Body of pancreas (tissue), 4 donors: ENCODE measurements at regions not wholly inside any gene's neighbourhood (a gene's known extent, or its start where the extent isn't known, plus 50 kb on each side); places are given as distances from the start of the nearest gene placed in this dataset.

Source experiments
- ATAC-seq: fragments of 150-250 bp; one replicate; pipeline ENCODE4 v1.9.1; 2016
- DNase-seq, 4 donors: peaks; one replicate each; pipeline ENCODE4 v3.0.0-alpha.2; 2019
- H3K27ac ChIP-seq, 4 donors: fragments of 200-600 bp; sonication (generic); 1 replicate in 3 of 4; 2 replicates in 1 of 4; pipeline versions ENCODE4 v1.5.1 to v1.6.1; 2016 to 2019; ENCODE audit warnings: mild to moderate bottlenecking in 1 of 4, mixed read lengths in 1 of 4, moderate library complexity in 1 of 4
- H3K27me3 ChIP-seq, 2 donors: fragments of 200-600 bp; sonication (generic); one replicate each; pipeline ENCODE4 v1.6.0; 2016; ENCODE audit warnings: mild to moderate bottlenecking in 1 of 2
- H3K36me3 ChIP-seq, 2 donors: fragments of 200-600 bp; sonication (generic); replicated peaks in 1 of 2; 2 replicates each; pipeline ENCODE4 v1.5.1; 2016; ENCODE audit warnings: low read depth in 2 of 2; ENCODE audit not compliant: insufficient read depth in 1 of 2
- H3K4me1 ChIP-seq: fragments of 200-600 bp; sonication (generic); one replicate; pipeline ENCODE4 v1.6.0; 2016
- H3K4me3 ChIP-seq, 2 donors: fragments of 200-600 bp; sonication (generic); 1 replicate in 1 of 2; 2 replicates in 1 of 2; pipeline ENCODE4 v1.5.1; 2016 to 2019
- H3K9me3 ChIP-seq, 3 donors: fragments of 200-600 bp; sonication (generic); 1 replicate in 2 of 3; 2 replicates in 1 of 3; pipeline ENCODE4 v1.5.1; 2016
- POLR2A ChIP-seq, 3 donors: fragments of 450-650 bp; IDR thresholded peaks; one replicate each; pipeline ENCODE4 v1.6.1; 2016; ENCODE audit warnings: antibody characterized with exemption in 3 of 3, mild to moderate bottlenecking in 2 of 3
- WGBS, 2 donors: methylation state at CpG; one replicate each; pipeline ENCODE4 v1.1.5; 2017; 5-methylcytosine and 5-hydroxymethylcytosine counted together
- intact Hi-C: fragments of 100-400 bp; cut with DNase I; formaldehyde crosslinking; loops from one replicate; pipeline ENCODE4 v1.15.1; 2023
- TF ChIP-seq, protein P1 (sequence below), 7 experiments: fragments of 450-650 bp in 4 of 7; fragments of 200-600 bp in 3 of 7; sonication (generic) in 3 of 7; IDR thresholded peaks; one replicate each; pipeline ENCODE4 v1.5.1; 2016 to 2019; ENCODE audit warnings: antibody characterized with exemption in 7 of 7

DNA sequence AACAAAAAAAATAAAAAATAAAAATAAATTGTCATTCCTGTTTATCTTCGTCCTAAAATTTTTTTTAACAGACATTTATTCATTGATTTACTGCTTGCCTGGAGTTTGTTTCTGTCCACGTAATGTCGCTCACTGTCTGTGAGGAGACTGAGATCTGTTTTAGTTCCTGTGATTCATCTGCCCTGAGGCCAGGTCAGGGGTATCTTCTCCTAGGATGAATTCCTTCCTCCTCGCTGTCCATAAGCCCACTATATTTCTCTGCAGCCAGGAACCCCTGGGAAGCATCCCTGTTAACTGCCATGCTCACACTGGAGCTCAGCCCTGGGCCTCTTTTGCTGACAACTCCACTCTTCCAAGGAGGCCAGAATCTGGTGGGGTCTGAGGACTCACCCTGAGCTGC, 682.0 kb downstream of the MTRR start:
- Histone ChIP-seq H3K9me3 (peaks cover 0 to 9% (median 0%) of the 10 kb centered on the region in 3 donors), H3K4me3 (no peak overlapping the region), H3K4me1 (no peaks in the 10 kb centered on the region), H3K36me3 (no peaks in the 10 kb centered on the region), H3K27me3 (no peaks in the 10 kb centered on the region), H3K27ac (no peak overlapping the region)
- ATAC-seq (no peak), DNase-seq (no peak)
- WGBS, 2 donors, result 57 to 77% methylated on average over 4 of the region's 4 CpGs
- intact Hi-C loops, result no loop called here
- TF ChIP-seq POLR2A (IDR thresholded peaks at IDR 0.05), result no peak
- TF ChIP-seq, protein P1, sequence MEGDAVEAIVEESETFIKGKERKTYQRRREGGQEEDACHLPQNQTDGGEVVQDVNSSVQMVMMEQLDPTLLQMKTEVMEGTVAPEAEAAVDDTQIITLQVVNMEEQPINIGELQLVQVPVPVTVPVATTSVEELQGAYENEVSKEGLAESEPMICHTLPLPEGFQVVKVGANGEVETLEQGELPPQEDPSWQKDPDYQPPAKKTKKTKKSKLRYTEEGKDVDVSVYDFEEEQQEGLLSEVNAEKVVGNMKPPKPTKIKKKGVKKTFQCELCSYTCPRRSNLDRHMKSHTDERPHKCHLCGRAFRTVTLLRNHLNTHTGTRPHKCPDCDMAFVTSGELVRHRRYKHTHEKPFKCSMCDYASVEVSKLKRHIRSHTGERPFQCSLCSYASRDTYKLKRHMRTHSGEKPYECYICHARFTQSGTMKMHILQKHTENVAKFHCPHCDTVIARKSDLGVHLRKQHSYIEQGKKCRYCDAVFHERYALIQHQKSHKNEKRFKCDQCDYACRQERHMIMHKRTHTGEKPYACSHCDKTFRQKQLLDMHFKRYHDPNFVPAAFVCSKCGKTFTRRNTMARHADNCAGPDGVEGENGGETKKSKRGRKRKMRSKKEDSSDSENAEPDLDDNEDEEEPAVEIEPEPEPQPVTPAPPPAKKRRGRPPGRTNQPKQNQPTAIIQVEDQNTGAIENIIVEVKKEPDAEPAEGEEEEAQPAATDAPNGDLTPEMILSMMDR (IDR thresholded peaks at IDR 0.05), result no peak

DNA sequence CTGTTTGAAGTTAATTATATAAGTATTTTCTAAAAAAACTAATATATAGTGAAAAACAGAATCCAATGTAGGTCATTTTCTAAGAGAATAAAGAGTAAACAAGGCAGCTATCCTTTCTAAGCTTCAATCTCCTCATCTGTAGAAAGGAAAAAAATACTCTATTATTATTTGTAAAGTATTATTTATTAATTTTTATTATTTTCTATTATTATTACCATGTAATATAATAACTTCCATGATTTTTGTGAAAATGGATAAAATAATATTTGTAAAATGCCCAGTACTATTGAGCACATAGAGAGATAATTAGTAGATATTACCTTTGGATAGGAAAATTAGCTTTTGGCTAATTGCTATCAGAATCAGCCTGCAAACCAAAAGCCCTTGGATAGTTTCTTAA, 684.4 kb downstream of the MTRR start:
- Histone ChIP-seq H3K27ac (no peak overlapping the region), H3K27me3 (no peaks in the 10 kb centered on the region), H3K9me3 (peaks cover 0 to 9% (median 0%) of the 10 kb centered on the region in 3 donors), H3K36me3 (no peaks in the 10 kb centered on the region), H3K4me1 (peaks cover 9% of the 10 kb centered on the region), H3K4me3 (no peak overlapping the region)
- TF ChIP-seq POLR2A (IDR thresholded peaks at IDR 0.05), result no peak
- TF ChIP-seq, protein P1 (IDR thresholded peaks at IDR 0.05), result no peak
- ATAC-seq (no peak), DNase-seq (no peak)
- intact Hi-C loops, result no loop called here

DNA sequence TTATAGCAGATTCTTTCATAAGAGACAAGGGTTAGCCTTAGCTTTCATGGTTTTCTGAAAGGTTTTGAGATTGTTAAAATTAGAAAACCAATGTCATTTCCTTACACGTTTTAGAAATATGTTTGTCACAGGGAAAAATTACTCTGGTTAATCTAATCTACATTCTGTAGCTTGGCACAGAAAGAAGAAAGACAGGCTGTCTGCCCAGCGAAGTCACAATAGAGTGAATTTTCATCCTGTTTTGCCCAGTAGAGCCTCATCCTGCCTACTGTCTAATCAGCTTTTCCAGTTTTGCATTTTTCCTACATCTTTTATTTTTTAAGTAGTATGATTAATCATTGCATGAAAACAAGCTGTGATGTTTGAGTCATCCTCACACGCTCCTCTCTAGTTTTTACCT, 688.8 kb downstream of the MTRR start:
- intact Hi-C loops, result no loop called here
- DNase-seq (no peak), ATAC-seq (no peak)
- peaks cover 0 to 9% (median 0%) of the 10 kb centered on the region in 3 donors for H3K9me3 ChIP-seq
- no peak overlapping the region for H3K4me3 ChIP-seq
- WGBS, 2 donors, result 17 to 26% methylated on average over 3 of the region's 3 CpGs
- no peaks in the 10 kb centered on the region for H3K36me3 ChIP-seq
- no peak overlapping the region for H3K27ac ChIP-seq
- H3K27me3 ChIP-seq, result no peaks in the 10 kb centered on the region
- peaks cover 9% of the 10 kb centered on the region for H3K4me1 ChIP-seq
- no peak for TF ChIP-seq POLR2A (IDR thresholded peaks at IDR 0.05)
- TF ChIP-seq, protein P1 (IDR thresholded peaks at IDR 0.05), result no peak

DNA sequence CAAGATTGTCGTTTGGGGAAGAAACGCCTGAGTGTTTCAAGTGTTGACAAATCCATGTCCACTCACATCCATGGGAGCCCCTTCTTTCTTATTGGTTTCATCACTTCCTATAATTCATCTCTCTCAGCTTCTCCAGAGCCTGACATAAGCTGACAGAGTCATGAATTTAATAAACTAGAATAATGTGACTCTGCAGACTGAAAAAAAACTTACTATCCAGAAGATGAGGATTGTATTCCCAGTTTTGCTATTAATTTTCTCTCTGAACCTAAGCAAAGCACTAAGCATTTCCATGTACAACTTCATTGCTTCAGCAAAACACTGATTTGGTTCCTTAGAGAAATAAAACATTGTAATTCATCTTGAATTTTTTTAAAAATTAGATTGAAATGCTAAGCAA, 691.8 kb downstream of the MTRR start:
- TF ChIP-seq, protein P1 (IDR thresholded peaks at IDR 0.05), result no peak
- TF ChIP-seq POLR2A (IDR thresholded peaks at IDR 0.05), result no peak
- H3K9me3 ChIP-seq, result no peaks in the 10 kb centered on the region
- WGBS, 2 donors, result 62 to 66% methylated on average over 2 of the region's 2 CpGs
- intact Hi-C loops, result no loop called here
- no peak overlapping the region for H3K4me3 ChIP-seq
- no peaks in the 10 kb centered on the region for H3K27me3 ChIP-seq
- H3K36me3 ChIP-seq, result no peaks in the 10 kb centered on the region
- no peak overlapping the region for H3K27ac ChIP-seq
- H3K4me1 ChIP-seq, result peaks cover 9% of the 10 kb centered on the region
- DNase-seq (no peak), ATAC-seq (no peak)

DNA sequence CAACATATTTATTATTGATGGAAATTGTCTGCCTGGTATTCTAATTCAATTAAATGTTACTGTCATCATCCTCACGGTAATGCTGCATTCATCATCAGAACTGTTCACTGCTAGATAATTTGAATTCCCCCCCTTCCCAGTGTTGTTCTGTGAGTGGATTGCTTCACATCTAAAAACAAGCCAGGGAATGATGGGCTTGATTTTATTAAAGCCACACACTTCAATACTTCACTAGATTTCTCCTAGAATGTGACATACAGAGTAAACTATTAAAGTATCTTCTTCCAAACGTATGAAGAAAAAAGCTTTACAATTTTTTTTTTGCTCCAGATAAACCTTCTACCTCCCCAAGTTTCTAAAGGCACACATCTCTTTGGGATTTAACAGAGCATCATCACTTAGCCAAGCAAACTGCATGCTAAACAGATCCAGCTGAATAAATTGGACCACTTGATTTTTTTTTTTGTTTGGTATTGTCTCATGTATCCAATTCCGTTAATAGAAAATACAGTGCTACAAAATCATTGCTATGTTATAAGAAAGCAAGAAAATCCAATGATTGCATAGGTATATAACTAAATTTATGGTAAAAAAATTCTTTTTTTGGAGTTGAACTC, 692.4 kb downstream of the MTRR start:
- H3K27me3 ChIP-seq, result no peaks in the 10 kb centered on the region
- intact Hi-C loops, result no loop called here
- H3K27ac ChIP-seq, result no peak overlapping the region
- H3K9me3 ChIP-seq, result no peaks in the 10 kb centered on the region
- no peak for ATAC-seq
- H3K4me1 ChIP-seq, result peaks cover 9% of the 10 kb centered on the region
- no peaks in the 10 kb centered on the region for H3K36me3 ChIP-seq
- no peak for TF ChIP-seq POLR2A (IDR thresholded peaks at IDR 0.05)
- TF ChIP-seq, protein P1 (IDR thresholded peaks at IDR 0.05), result no peak
- 74 to 77% methylated on average over 3 of the region's 3 CpGs for WGBS, 2 donors
- no peak overlapping the region for H3K4me3 ChIP-seq
- no peak for DNase-seq
